NOMO-1 treated with DMSO at 0.1 percent for 48 hours (cell line): ENCODE measurements at regions not wholly inside any gene's neighbourhood (a gene's known extent, or its start where the extent isn't known, plus 50 kb on each side); places are given as distances from the start of the nearest gene placed in this dataset.
"Not testable (repeated sequence)": the region's sequence is repeated elsewhere in the genome, so short reads cannot be mapped to it uniquely, and the experiment has no call there.

Source experiments
- DNase-seq: peaks from one replicate; lab custom pipeline; 2025; ENCODE audit not compliant: unreplicated experiment; lab: John Stamatoyannopoulos, UW

- DNase-seq, result no peak
These were observed 129.2 kb downstream of the TBX18 start for GRCh38 chr6:84635081-84635761.

GRCh38 chr6:84633771-84634170 lies 130.6 kb downstream of the TBX18 start:
- DNase-seq, result no peak

- not testable (repeated sequence) for DNase-seq
These were observed 137.9 kb downstream of the TBX18 start for GRCh38 chr6:84626527-84626926.

GRCh38 chr6:84625506-84625905 lies 138.9 kb downstream of the TBX18 start:
- no peak for DNase-seq

- no peak for DNase-seq
These were observed 140.3 kb downstream of the TBX18 start for GRCh38 chr6:84623956-84624680.

- no peak for DNase-seq
These were observed 145.6 kb downstream of the TBX18 start for GRCh38 chr6:84618836-84619235.

- no peak for DNase-seq
These were observed 146.2 kb downstream of the TBX18 start for GRCh38 chr6:84618046-84618752.

GRCh38 chr6:84615987-84616386 lies 148.4 kb downstream of the TBX18 start:
- DNase-seq, result no peak

GRCh38 chr6:84615113-84615850 lies 149.1 kb downstream of the TBX18 start:
- no peak for DNase-seq

GRCh38 chr6:84606860-84607259 lies 157.5 kb downstream of the TBX18 start:
- DNase-seq, result no peak

- DNase-seq, result no peak
These were observed 159.1 kb downstream of the TBX18 start for GRCh38 chr6:84605298-84605697.

- DNase-seq, result no peak
These were observed 163.0 kb downstream of the TBX18 start for GRCh38 chr6:84601366-84601765.

- no peak for DNase-seq
These were observed 164.4 kb downstream of the TBX18 start for GRCh38 chr6:84599991-84600390.

GRCh38 chr6:84597238-84597875 lies 167.0 kb downstream of the TBX18 start:
- no peak for DNase-seq

- no peak for DNase-seq
These were observed 167.9 kb downstream of the TBX18 start for GRCh38 chr6:84596488-84596887.

- peak; percentile 26 for DNase-seq
These were observed 175.7 kb downstream of the TBX18 start for GRCh38 chr6:84588697-84589080.

- peak; percentile 80 for DNase-seq
These were observed 176.3 kb downstream of the TBX18 start for GRCh38 chr6:84587994-84588696.

GRCh38 chr6:84587202-84587940 lies 177.0 kb downstream of the TBX18 start:
- DNase-seq, result not testable (repeated sequence)

GRCh38 chr6:84583784-84584183 lies 180.6 kb downstream of the TBX18 start:
- DNase-seq, result no peak

GRCh38 chr6:84582997-84583396 lies 181.4 kb downstream of the TBX18 start:
- no peak for DNase-seq
